PC-3 (cell line): ENCODE measurements at regions not wholly inside any gene's neighbourhood (a gene's known extent, or its start where the extent isn't known, plus 50 kb on each side); places are given as distances from the start of the nearest gene placed in this dataset.

ENCODE experiments used
- CTCF ChIP-seq: fragments of 300-600 bp; sonication (generic); conservative IDR thresholded peaks from 2 replicates; pipeline ENCODE4 v1.5.1; 2017; ENCODE audit warnings: antibody characterized with exemption, low read depth, mild to moderate bottlenecking, low read length
- EZH2 ChIP-seq: fragments of 300-600 bp; sonication (generic); IDR thresholded peaks from one replicate; pipeline ENCODE4 v1.6.1; 2017; ENCODE audit warnings: antibody characterized with exemption, mild to moderate bottlenecking, low read length; ENCODE audit not compliant: unreplicated experiment

GRCh38 chr13:80263745-80264513 is 77.0 kb downstream of the SPRY2 start:
- TF ChIP-seq CTCF (no peak), EZH2 (no peak)
